HL-60 (cell line): ENCODE measurements at regions not wholly inside any gene's neighbourhood (a gene's known extent, or its start where the extent isn't known, plus 50 kb on each side); places are given as distances from the start of the nearest gene placed in this dataset.

ENCODE experiments used
- GABPA ChIP-seq: IDR thresholded peaks from 2 replicates; pipeline ENCODE4 v1.6.1; 2012; ENCODE audit warnings: low read depth
- POLR2AphosphoS5 ChIP-seq: IDR thresholded peaks from 2 replicates; pipeline ENCODE4 v1.6.1; 2012; ENCODE audit warnings: low read depth
- SPI1 ChIP-seq: IDR thresholded peaks from 2 replicates; pipeline ENCODE4 v1.6.1; 2012; ENCODE audit warnings: low read depth, mild to moderate bottlenecking, borderline replicate concordance
- TF ChIP-seq, protein P1 (sequence below): IDR thresholded peaks from one replicate; pipeline ENCODE4 v1.5.1; 2011; ENCODE audit warnings: low read length, control low read depth, inconsistent platforms; ENCODE audit not compliant: insufficient read depth
- TF ChIP-seq, protein P2 (sequence below): IDR thresholded peaks from 2 replicates; pipeline ENCODE4 v1.6.1; 2012; ENCODE audit warnings: low read depth; ENCODE audit not compliant: insufficient replicate concordance

DNA sequence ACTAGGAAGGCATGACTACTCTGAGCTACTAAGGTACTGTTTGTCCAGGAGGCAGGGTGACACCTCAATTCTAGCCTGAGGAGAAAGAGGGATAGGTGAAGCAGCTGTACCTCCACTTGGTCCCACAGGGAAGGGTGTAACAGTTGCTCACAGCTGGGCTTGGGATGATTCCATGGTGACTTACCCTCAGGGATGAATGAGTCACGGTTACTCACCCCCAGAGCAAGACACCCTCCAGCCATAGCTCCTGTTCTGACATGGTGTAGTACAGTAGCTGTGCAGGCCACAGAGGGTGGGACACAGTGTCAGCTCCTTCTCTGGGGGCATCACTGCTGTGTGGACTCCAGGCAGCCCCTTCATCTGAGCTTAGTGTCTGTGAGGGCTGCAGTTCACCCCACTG, 868.6 kb upstream of the SEMA6D start:
- no peak for TF ChIP-seq POLR2AphosphoS5
- TF ChIP-seq, protein P1, sequence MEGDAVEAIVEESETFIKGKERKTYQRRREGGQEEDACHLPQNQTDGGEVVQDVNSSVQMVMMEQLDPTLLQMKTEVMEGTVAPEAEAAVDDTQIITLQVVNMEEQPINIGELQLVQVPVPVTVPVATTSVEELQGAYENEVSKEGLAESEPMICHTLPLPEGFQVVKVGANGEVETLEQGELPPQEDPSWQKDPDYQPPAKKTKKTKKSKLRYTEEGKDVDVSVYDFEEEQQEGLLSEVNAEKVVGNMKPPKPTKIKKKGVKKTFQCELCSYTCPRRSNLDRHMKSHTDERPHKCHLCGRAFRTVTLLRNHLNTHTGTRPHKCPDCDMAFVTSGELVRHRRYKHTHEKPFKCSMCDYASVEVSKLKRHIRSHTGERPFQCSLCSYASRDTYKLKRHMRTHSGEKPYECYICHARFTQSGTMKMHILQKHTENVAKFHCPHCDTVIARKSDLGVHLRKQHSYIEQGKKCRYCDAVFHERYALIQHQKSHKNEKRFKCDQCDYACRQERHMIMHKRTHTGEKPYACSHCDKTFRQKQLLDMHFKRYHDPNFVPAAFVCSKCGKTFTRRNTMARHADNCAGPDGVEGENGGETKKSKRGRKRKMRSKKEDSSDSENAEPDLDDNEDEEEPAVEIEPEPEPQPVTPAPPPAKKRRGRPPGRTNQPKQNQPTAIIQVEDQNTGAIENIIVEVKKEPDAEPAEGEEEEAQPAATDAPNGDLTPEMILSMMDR, result no peak
- TF ChIP-seq, protein P2, sequence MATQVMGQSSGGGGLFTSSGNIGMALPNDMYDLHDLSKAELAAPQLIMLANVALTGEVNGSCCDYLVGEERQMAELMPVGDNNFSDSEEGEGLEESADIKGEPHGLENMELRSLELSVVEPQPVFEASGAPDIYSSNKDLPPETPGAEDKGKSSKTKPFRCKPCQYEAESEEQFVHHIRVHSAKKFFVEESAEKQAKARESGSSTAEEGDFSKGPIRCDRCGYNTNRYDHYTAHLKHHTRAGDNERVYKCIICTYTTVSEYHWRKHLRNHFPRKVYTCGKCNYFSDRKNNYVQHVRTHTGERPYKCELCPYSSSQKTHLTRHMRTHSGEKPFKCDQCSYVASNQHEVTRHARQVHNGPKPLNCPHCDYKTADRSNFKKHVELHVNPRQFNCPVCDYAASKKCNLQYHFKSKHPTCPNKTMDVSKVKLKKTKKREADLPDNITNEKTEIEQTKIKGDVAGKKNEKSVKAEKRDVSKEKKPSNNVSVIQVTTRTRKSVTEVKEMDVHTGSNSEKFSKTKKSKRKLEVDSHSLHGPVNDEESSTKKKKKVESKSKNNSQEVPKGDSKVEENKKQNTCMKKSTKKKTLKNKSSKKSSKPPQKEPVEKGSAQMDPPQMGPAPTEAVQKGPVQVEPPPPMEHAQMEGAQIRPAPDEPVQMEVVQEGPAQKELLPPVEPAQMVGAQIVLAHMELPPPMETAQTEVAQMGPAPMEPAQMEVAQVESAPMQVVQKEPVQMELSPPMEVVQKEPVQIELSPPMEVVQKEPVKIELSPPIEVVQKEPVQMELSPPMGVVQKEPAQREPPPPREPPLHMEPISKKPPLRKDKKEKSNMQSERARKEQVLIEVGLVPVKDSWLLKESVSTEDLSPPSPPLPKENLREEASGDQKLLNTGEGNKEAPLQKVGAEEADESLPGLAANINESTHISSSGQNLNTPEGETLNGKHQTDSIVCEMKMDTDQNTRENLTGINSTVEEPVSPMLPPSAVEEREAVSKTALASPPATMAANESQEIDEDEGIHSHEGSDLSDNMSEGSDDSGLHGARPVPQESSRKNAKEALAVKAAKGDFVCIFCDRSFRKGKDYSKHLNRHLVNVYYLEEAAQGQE, result no peak
- TF ChIP-seq SPI1, result no peak
- TF ChIP-seq GABPA, result no peak
